Keratinocyte (primary cell): ENCODE measurements at regions not wholly inside any gene's neighbourhood (a gene's known extent, or its start where the extent isn't known, plus 50 kb on each side); places are given as distances from the start of the nearest gene placed in this dataset.

Experiments
- DNase-seq: peaks from one replicate; pipeline ENCODE4 v3.0.0-alpha.2; 2011; ENCODE audit warnings: low read depth, missing footprints, low spot score
- FAIRE-seq: peaks from 2 replicates; lab custom pipeline; 2011; peaks lifted over from hg19 to GRCh38; lab: Jason Lieb, UNC
- H2AFZ ChIP-seq: 2 replicates; pipeline ENCODE4 v1.6.0; 2012; ENCODE audit warnings: low read length, control low read depth, inconsistent platforms; ENCODE audit not compliant: control insufficient read depth
- H3K27ac ChIP-seq: 2 replicates; pipeline ENCODE4 v1.5.1; 2011; ENCODE audit warnings: low read length; ENCODE audit not compliant: control insufficient read depth, insufficient read depth
- H3K27me3 ChIP-seq: 3 replicates; pipeline ENCODE4 v1.6.0; 2011; ENCODE audit warnings: low read length; ENCODE audit not compliant: control insufficient read depth, insufficient read depth; ENCODE audit errors: extremely low read depth
- H3K36me3 ChIP-seq, 2 experiments: 2 replicates in 1 of 2; 3 replicates in 1 of 2; pipeline ENCODE4 v1.5.1; 2011; ENCODE audit warnings: low read length in 2 of 2, mild to moderate bottlenecking in 1 of 2; ENCODE audit not compliant: control insufficient read depth in 2 of 2, insufficient read depth in 2 of 2; ENCODE audit errors: extremely low read depth in 1 of 2
- H3K4me1 ChIP-seq: 3 replicates; pipeline ENCODE4 v1.5.1; 2011; ENCODE audit warnings: low read length; ENCODE audit not compliant: control insufficient read depth, insufficient read depth; ENCODE audit errors: extremely low read depth
- H3K4me2 ChIP-seq: 3 replicates; pipeline ENCODE4 v1.6.0; 2011; ENCODE audit warnings: low read depth, low read length; ENCODE audit not compliant: control insufficient read depth, insufficient read depth; ENCODE audit errors: extremely low read depth
- H3K4me3 ChIP-seq, 3 experiments: fragments of 200-600 bp in 1 of 3; sonication (generic) in 1 of 3; 2 replicates in 2 of 3; 3 replicates in 1 of 3; pipeline ENCODE4 v1.5.1; 2011 to 2016; ENCODE audit warnings: low read length in 3 of 3, mild to moderate bottlenecking in 3 of 3, control low read depth in 2 of 3, inconsistent platforms in 1 of 3, low read depth in 1 of 3, mixed read lengths in 1 of 3, mixed run types in 1 of 3, moderate library complexity in 1 of 3; ENCODE audit not compliant: control insufficient read depth in 2 of 3, insufficient read depth in 2 of 3; ENCODE audit errors: extremely low read depth in 1 of 3
- H3K79me2 ChIP-seq: 2 replicates; pipeline ENCODE4 v1.6.0; 2012; ENCODE audit warnings: low read length; ENCODE audit not compliant: control insufficient read depth, insufficient read depth
- H3K9ac ChIP-seq: 3 replicates; pipeline ENCODE4 v1.6.0; 2011; ENCODE audit warnings: low read length; ENCODE audit not compliant: control insufficient read depth, insufficient read depth; ENCODE audit errors: extremely low read depth
- H3K9me1 ChIP-seq: 3 replicates; pipeline ENCODE4 v1.6.0; 2011; ENCODE audit warnings: low read length; ENCODE audit not compliant: control insufficient read depth, insufficient read depth; ENCODE audit errors: extremely low read depth
- H3K9me3 ChIP-seq: 2 replicates; pipeline ENCODE4 v1.5.1; 2012; ENCODE audit warnings: low read depth, low read length; ENCODE audit not compliant: control insufficient read depth
- H4K20me1 ChIP-seq: 3 replicates; pipeline ENCODE4 v1.6.0; 2011; ENCODE audit warnings: low read length; ENCODE audit not compliant: control insufficient read depth, insufficient read depth; ENCODE audit errors: extremely low read depth
- EZH2 ChIP-seq: IDR thresholded peaks from one replicate; pipeline ENCODE4 v1.6.1; 2012; ENCODE audit warnings: inconsistent platforms, mild to moderate bottlenecking, low read length, moderate library complexity
- dilution Hi-C: fragments of 300-500 bp; cut with MboI; formaldehyde crosslinking; loops from one replicate; pipeline ENCODE4 v1.7.0; 2020; ENCODE audit warnings: low sequenced_read_pairs; ENCODE audit not compliant: extremely low pct_ligation_motif_present
- TF ChIP-seq, protein P1 (sequence below), 3 experiments: IDR thresholded peaks in 1 of 3; conservative IDR thresholded peaks in 1 of 3; optimal IDR thresholded peaks in 1 of 3; 2 replicates in 2 of 3; 3 replicates in 1 of 3; pipeline versions ENCODE3 to v1.5.1; 2011; ENCODE audit warnings: low read length in 3 of 3, mild to moderate bottlenecking in 3 of 3, moderate library complexity in 2 of 3, control low read depth in 1 of 3, inconsistent platforms in 1 of 3; ENCODE audit not compliant: insufficient read depth in 2 of 3; ENCODE audit errors: extremely low read depth in 1 of 3

DNA sequence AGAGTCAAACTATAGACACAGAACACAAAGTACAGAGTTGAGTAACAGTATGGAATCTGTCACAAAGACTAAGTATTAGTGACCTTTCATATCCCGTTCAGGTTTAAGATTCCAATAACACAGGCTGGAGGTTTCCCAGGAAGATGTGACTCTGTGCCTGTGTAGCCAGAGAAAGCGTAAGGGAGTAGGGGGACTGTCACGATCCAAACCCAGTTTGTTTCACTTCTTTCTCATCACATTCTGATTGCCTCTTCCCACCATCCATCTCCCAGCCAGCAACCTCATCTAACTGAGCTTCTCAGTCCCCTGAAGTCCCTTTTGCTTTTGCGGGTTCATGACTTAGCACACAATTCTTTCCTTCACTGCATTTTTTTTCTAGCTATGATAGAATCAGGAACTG, 76.4 kb upstream of the NPVF start:
- Histone ChIP-seq H3K9me1 (no peaks in the 10 kb centered on the region), H3K9me3 (no peaks in the 10 kb centered on the region), H3K36me3 (no peaks in the 10 kb centered on the region), H3K27ac (no peak overlapping the region), H3K27me3 (no peaks in the 10 kb centered on the region), H3K4me1 (no peaks in the 10 kb centered on the region), H3K79me2 (no peaks in the 10 kb centered on the region), H4K20me1 (no peaks in the 10 kb centered on the region), H2AFZ (no peak overlapping the region), H3K9ac (no peak overlapping the region), H3K4me2 (no peak overlapping the region), H3K4me3 (no peak overlapping the region)
- TF ChIP-seq, protein P1, sequence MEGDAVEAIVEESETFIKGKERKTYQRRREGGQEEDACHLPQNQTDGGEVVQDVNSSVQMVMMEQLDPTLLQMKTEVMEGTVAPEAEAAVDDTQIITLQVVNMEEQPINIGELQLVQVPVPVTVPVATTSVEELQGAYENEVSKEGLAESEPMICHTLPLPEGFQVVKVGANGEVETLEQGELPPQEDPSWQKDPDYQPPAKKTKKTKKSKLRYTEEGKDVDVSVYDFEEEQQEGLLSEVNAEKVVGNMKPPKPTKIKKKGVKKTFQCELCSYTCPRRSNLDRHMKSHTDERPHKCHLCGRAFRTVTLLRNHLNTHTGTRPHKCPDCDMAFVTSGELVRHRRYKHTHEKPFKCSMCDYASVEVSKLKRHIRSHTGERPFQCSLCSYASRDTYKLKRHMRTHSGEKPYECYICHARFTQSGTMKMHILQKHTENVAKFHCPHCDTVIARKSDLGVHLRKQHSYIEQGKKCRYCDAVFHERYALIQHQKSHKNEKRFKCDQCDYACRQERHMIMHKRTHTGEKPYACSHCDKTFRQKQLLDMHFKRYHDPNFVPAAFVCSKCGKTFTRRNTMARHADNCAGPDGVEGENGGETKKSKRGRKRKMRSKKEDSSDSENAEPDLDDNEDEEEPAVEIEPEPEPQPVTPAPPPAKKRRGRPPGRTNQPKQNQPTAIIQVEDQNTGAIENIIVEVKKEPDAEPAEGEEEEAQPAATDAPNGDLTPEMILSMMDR (optimal IDR thresholded peaks at IDR 0.05 in 1 of 3, IDR thresholded peaks at IDR 0.05 in 1 of 3, conservative IDR thresholded peaks at IDR 0.05 in 1 of 3; ENCODE audit: extremely low read depth in 1 of 3, insufficient read depth in 2 of 3, low read length in 3 of 3), result no peak
- no peak for TF ChIP-seq EZH2
- DNase-seq, result no peak
- dilution Hi-C loops, result no loop called here
- no peak for FAIRE-seq

DNA sequence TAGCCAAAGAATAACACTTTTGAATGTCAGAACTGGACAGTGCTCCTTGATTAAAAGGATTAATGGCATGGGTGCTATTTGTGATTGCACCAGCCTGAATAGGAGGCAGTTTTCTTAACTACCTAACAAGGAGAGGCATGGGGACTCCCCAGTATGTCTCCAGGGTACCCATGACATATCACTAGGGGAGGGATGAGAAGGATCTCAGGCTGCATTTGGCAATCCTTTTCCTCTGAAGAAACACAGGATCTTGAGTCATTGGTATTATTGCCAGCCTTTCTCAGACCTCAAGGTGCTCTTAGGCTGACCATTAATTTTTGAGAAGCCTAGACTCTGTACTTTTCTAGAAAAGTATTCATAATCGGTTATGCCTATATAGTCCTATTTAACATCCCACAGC, 77.5 kb upstream of the NPVF start:
- peaks cover under 1% of the 10 kb centered on the region for H3K4me1 ChIP-seq
- H3K4me3 ChIP-seq, result no peak overlapping the region
- dilution Hi-C loops, result no loop called here
- FAIRE-seq (no peak), DNase-seq (no peak)
- no peaks in the 10 kb centered on the region for H3K27me3 ChIP-seq
- H3K9me1 ChIP-seq, result no peaks in the 10 kb centered on the region
- H3K9me3 ChIP-seq, result no peaks in the 10 kb centered on the region
- no peak overlapping the region for H3K9ac ChIP-seq
- H3K36me3 ChIP-seq, result no peaks in the 10 kb centered on the region
- TF ChIP-seq, protein P1 (optimal IDR thresholded peaks at IDR 0.05 in 1 of 3, IDR thresholded peaks at IDR 0.05 in 1 of 3, conservative IDR thresholded peaks at IDR 0.05 in 1 of 3; ENCODE audit: extremely low read depth in 1 of 3, insufficient read depth in 2 of 3, low read length in 3 of 3), result no peak
- TF ChIP-seq EZH2, result no peak
- H3K27ac ChIP-seq, result no peak overlapping the region
- no peak overlapping the region for H3K4me2 ChIP-seq
- H2AFZ ChIP-seq, result no peak overlapping the region
- no peaks in the 10 kb centered on the region for H3K79me2 ChIP-seq
- H4K20me1 ChIP-seq, result no peaks in the 10 kb centered on the region
